Breast epithelium (tissue), 3 donors: ENCODE measurements at regions not wholly inside any gene's neighbourhood (a gene's known extent, or its start where the extent isn't known, plus 50 kb on each side); places are given as distances from the start of the nearest gene placed in this dataset.

Source experiments
- POLR2A ChIP-seq: fragments of 450-650 bp; IDR thresholded peaks from one replicate; pipeline ENCODE4 v1.6.1; 2016; ENCODE audit warnings: antibody characterized with exemption, mild to moderate bottlenecking, moderate library complexity
- TF ChIP-seq, protein P1 (sequence below), 3 donors: fragments of 450-650 bp; IDR thresholded peaks; one replicate each; pipeline ENCODE4 v1.5.1; 2016 to 2017; ENCODE audit warnings: antibody characterized with exemption in 3 of 3, mild to moderate bottlenecking in 3 of 3, moderate library complexity in 3 of 3

DNA sequence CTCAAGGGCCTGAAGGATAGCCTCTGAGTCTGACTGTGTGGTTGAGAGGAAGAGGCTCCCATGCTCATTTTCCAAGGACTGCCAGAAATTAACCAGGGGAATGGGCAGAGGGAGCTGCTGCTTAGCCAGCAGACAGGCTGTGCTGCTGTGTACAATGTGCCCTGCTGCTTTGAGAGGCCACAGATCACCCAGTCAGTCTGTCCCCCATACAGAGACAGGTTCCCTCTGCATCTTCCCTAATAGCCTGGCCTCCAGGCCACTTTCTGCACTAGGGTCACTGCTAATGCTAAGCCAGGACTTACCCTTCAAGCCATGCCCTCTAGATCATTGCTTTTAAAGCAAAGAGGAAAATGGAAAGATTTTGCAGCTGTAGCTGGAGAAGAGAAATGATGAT lies 341.1 kb downstream of the CYRIA start:
- TF ChIP-seq, protein P1, sequence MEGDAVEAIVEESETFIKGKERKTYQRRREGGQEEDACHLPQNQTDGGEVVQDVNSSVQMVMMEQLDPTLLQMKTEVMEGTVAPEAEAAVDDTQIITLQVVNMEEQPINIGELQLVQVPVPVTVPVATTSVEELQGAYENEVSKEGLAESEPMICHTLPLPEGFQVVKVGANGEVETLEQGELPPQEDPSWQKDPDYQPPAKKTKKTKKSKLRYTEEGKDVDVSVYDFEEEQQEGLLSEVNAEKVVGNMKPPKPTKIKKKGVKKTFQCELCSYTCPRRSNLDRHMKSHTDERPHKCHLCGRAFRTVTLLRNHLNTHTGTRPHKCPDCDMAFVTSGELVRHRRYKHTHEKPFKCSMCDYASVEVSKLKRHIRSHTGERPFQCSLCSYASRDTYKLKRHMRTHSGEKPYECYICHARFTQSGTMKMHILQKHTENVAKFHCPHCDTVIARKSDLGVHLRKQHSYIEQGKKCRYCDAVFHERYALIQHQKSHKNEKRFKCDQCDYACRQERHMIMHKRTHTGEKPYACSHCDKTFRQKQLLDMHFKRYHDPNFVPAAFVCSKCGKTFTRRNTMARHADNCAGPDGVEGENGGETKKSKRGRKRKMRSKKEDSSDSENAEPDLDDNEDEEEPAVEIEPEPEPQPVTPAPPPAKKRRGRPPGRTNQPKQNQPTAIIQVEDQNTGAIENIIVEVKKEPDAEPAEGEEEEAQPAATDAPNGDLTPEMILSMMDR (IDR thresholded peaks at IDR 0.05), result no peak
- no peak for TF ChIP-seq POLR2A
